K562 (cell line): ENCODE measurements at regions not wholly inside any gene's neighbourhood (a gene's known extent, or its start where the extent isn't known, plus 50 kb on each side); places are given as distances from the start of the nearest gene placed in this dataset.

Source experiments
- POLR2A ChIP-seq: fragments of 450-650 bp; conservative IDR thresholded peaks from 2 replicates; pipeline ENCODE4 v1.6.1; 2016
- POLR2AphosphoS5 ChIP-seq: IDR thresholded peaks from 2 replicates; pipeline ENCODE4 v1.6.1; 2011; ENCODE audit warnings: mild to moderate bottlenecking, low read depth, low read length, moderate library complexity; ENCODE audit not compliant: control insufficient read depth, insufficient read depth
- PTBP1 ChIP-seq: fragments of 200-400 bp; formaldehyde crosslinking; IDR thresholded peaks from 2 replicates; pipeline ENCODE4 v1.6.1; 2017; ENCODE audit warnings: low read depth, low read length
- ZBED1 ChIP-seq: IDR thresholded peaks from 2 replicates; pipeline ENCODE4 v1.6.1; 2014
- ZBTB17 ChIP-seq: fragments of 450-650 bp; formaldehyde crosslinking; IDR thresholded peaks from 2 replicates; pipeline ENCODE4 v1.4.0; 2020; ENCODE audit warnings: mild to moderate bottlenecking
- ZNF232 ChIP-seq: sonication (generic); formaldehyde crosslinking; IDR thresholded peaks from 2 replicates; pipeline ENCODE4 v1.8.0; 2022; ENCODE audit warnings: mild to moderate bottlenecking, missing genetic modification reagents
- TF ChIP-seq, protein P1 (sequence below): sonication (generic); formaldehyde crosslinking; IDR thresholded peaks from 2 replicates; pipeline ENCODE4 v1.8.1; 2023; ENCODE audit warnings: missing genetic modification reagents, mild to moderate bottlenecking, borderline replicate concordance
- TF ChIP-seq, protein P2 (sequence below), 3 experiments: IDR thresholded peaks in 2 of 3; conservative IDR thresholded peaks in 1 of 3; 2 replicates each; pipeline ENCODE4 v1.5.1; 2011 to 2012; ENCODE audit warnings: low read length in 3 of 3, mild to moderate bottlenecking in 3 of 3, control low read depth in 2 of 3, improper control_type of control experiment in 1 of 3, inconsistent platforms in 1 of 3, low read depth in 1 of 3, mixed read lengths in 1 of 3, moderate library complexity in 1 of 3; ENCODE audit not compliant: insufficient read depth in 2 of 3
- TF ChIP-seq, protein P3 (sequence below): fragments of 250-450 bp; sonication (Bioruptor Pico); IDR thresholded peaks from 2 replicates; pipeline ENCODE4 v1.8.0; 2021; ENCODE audit warnings: moderate library complexity, mild to moderate bottlenecking, inconsistent platforms
- TF ChIP-seq, protein P4 (sequence below): fragments of 450-650 bp; IDR thresholded peaks from 2 replicates; pipeline ENCODE4 v1.6.1; 2016; ENCODE audit warnings: borderline replicate concordance
- TF ChIP-seq, protein P5 (sequence below): sonication (generic); formaldehyde crosslinking; IDR thresholded peaks from 2 replicates; pipeline ENCODE4 v1.8.1; 2023; ENCODE audit warnings: mild to moderate bottlenecking, missing genetic modification reagents

DNA sequence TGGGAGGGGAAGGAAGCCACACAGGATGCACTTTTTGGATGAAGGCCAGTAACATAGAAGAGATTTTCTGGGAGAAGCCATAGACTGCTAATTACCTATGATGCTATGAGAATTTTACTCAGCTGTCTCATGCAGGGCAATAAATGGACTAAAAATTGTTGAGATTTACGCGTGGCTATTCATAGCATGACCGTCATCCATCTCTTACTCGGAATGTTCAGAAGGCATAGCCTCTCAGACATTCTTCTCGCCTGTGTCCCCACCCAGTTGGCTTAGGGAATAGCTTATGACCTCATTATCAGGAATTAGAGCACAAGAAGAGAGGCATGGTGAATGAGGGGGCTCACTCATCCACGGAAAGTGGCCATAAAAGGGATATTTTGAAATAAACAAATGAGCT, 107.9 kb upstream of the ATP10A start:
- TF ChIP-seq ZBED1 = no peak
- TF ChIP-seq POLR2A = no peak
- TF ChIP-seq, protein P1, sequence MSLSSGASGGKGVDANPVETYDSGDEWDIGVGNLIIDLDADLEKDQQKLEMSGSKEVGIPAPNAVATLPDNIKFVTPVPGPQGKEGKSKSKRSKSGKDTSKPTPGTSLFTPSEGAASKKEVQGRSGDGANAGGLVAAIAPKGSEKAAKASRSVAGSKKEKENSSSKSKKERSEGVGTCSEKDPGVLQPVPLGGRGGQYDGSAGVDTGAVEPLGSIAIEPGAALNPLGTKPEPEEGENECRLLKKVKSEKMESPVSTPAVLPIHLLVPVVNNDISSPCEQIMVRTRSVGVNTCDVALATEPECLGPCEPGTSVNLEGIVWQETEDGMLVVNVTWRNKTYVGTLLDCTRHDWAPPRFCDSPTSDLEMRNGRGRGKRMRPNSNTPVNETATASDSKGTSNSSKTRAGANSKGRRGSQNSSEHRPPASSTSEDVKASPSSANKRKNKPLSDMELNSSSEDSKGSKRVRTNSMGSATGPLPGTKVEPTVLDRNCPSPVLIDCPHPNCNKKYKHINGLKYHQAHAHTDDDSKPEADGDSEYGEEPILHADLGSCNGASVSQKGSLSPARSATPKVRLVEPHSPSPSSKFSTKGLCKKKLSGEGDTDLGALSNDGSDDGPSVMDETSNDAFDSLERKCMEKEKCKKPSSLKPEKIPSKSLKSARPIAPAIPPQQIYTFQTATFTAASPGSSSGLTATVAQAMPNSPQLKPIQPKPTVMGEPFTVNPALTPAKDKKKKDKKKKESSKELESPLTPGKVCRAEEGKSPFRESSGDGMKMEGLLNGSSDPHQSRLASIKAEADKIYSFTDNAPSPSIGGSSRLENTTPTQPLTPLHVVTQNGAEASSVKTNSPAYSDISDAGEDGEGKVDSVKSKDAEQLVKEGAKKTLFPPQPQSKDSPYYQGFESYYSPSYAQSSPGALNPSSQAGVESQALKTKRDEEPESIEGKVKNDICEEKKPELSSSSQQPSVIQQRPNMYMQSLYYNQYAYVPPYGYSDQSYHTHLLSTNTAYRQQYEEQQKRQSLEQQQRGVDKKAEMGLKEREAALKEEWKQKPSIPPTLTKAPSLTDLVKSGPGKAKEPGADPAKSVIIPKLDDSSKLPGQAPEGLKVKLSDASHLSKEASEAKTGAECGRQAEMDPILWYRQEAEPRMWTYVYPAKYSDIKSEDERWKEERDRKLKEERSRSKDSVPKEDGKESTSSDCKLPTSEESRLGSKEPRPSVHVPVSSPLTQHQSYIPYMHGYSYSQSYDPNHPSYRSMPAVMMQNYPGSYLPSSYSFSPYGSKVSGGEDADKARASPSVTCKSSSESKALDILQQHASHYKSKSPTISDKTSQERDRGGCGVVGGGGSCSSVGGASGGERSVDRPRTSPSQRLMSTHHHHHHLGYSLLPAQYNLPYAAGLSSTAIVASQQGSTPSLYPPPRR (CRISPR knock-in tag) = no peak
- TF ChIP-seq, protein P2, sequence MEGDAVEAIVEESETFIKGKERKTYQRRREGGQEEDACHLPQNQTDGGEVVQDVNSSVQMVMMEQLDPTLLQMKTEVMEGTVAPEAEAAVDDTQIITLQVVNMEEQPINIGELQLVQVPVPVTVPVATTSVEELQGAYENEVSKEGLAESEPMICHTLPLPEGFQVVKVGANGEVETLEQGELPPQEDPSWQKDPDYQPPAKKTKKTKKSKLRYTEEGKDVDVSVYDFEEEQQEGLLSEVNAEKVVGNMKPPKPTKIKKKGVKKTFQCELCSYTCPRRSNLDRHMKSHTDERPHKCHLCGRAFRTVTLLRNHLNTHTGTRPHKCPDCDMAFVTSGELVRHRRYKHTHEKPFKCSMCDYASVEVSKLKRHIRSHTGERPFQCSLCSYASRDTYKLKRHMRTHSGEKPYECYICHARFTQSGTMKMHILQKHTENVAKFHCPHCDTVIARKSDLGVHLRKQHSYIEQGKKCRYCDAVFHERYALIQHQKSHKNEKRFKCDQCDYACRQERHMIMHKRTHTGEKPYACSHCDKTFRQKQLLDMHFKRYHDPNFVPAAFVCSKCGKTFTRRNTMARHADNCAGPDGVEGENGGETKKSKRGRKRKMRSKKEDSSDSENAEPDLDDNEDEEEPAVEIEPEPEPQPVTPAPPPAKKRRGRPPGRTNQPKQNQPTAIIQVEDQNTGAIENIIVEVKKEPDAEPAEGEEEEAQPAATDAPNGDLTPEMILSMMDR (IDR thresholded peaks at IDR 0.05 in 2 of 3, conservative IDR thresholded peaks at IDR 0.05 in 1 of 3; ENCODE audit: insufficient read depth in 2 of 3, low read depth in 1 of 3, low read length in 3 of 3) = no peak
- no peak for TF ChIP-seq POLR2AphosphoS5
- TF ChIP-seq, protein P3, sequence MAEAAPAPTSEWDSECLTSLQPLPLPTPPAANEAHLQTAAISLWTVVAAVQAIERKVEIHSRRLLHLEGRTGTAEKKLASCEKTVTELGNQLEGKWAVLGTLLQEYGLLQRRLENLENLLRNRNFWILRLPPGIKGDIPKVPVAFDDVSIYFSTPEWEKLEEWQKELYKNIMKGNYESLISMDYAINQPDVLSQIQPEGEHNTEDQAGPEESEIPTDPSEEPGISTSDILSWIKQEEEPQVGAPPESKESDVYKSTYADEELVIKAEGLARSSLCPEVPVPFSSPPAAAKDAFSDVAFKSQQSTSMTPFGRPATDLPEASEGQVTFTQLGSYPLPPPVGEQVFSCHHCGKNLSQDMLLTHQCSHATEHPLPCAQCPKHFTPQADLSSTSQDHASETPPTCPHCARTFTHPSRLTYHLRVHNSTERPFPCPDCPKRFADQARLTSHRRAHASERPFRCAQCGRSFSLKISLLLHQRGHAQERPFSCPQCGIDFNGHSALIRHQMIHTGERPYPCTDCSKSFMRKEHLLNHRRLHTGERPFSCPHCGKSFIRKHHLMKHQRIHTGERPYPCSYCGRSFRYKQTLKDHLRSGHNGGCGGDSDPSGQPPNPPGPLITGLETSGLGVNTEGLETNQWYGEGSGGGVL = no peak
- TF ChIP-seq, protein P4, sequence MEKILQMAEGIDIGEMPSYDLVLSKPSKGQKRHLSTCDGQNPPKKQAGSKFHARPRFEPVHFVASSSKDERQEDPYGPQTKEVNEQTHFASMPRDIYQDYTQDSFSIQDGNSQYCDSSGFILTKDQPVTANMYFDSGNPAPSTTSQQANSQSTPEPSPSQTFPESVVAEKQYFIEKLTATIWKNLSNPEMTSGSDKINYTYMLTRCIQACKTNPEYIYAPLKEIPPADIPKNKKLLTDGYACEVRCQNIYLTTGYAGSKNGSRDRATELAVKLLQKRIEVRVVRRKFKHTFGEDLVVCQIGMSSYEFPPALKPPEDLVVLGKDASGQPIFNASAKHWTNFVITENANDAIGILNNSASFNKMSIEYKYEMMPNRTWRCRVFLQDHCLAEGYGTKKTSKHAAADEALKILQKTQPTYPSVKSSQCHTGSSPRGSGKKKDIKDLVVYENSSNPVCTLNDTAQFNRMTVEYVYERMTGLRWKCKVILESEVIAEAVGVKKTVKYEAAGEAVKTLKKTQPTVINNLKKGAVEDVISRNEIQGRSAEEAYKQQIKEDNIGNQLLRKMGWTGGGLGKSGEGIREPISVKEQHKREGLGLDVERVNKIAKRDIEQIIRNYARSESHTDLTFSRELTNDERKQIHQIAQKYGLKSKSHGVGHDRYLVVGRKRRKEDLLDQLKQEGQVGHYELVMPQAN = no peak
- TF ChIP-seq PTBP1 = no peak
- TF ChIP-seq, protein P5, sequence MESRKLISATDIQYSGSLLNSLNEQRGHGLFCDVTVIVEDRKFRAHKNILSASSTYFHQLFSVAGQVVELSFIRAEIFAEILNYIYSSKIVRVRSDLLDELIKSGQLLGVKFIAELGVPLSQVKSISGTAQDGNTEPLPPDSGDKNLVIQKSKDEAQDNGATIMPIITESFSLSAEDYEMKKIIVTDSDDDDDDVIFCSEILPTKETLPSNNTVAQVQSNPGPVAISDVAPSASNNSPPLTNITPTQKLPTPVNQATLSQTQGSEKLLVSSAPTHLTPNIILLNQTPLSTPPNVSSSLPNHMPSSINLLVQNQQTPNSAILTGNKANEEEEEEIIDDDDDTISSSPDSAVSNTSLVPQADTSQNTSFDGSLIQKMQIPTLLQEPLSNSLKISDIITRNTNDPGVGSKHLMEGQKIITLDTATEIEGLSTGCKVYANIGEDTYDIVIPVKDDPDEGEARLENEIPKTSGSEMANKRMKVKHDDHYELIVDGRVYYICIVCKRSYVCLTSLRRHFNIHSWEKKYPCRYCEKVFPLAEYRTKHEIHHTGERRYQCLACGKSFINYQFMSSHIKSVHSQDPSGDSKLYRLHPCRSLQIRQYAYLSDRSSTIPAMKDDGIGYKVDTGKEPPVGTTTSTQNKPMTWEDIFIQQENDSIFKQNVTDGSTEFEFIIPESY (CRISPR knock-in tag) = no peak
- no peak for TF ChIP-seq ZNF232 (CRISPR knock-in tag)
- no peak for TF ChIP-seq ZBTB17 (CRISPR knock-in tag)
